NCI-H1092 treated with DMSO at 0.1 percent for 48 hours (cell line): ENCODE measurements at regions not wholly inside any gene's neighbourhood (a gene's known extent, or its start where the extent isn't known, plus 50 kb on each side); places are given as distances from the start of the nearest gene placed in this dataset.
A peak's percentile ranks its signal among the peaks of the same experiment; 100 is the strongest.
"Not testable (repeated sequence)": the region's sequence is repeated elsewhere in the genome, so short reads cannot be mapped to it uniquely, and the experiment has no call there.

Experiments
- DNase-seq: peaks from one replicate; lab custom pipeline; 2025; lab: John Stamatoyannopoulos, UW

DNA sequence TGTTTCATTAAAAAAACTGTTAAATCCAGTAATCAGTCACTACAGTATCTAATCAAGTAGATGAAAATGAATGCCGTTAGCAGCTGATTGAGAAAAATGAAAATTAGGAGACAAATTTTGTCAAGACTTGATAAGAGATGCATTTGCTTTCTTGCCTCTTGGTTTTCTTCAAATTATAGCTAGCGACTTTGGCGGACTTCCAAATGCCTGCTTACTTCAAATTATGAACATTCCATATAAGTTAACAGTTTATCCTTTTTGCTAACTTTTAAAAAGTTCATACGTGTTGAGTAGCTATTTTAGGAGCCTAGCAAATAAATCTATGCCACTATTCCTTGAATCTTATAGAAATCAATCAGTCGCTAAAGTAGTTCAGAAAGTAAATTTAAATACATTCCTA lies 58.8 kb downstream of the PPP4R3C start:
- DNase-seq, result no peak

DNA sequence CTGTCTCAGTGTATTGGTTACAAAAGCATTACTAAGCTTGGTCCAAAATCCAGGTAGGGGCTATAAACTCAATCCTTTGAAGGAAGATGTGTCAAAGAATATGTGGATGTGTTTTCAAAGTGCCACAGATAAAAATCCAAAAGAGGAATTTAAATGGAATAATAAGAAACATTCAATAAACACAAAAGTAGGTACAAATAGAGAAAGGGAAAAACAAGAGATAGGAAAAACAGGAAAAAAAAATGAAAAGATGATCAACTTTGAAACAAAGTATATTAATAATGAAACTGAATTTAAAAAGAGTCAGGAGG lies 64.0 kb downstream of the PPP4R3C start:
- no peak for DNase-seq

DNA sequence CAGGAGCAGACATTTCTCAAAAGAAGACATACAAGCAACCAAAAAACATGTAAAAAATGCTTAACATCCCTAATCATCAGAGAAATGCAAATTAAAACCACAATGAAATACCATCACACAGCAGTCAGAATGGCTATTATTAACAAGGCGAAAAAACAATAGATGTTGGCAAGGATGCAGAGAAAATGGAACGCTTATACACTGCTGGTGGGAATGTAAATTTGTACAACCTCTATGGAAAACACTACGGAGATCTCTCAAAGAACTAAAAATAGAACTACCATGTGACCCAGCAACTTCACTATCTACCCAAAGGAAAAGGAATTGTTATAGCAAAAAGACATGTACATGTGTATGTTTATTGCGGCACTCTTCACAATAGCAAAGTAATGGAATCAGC lies 71.5 kb downstream of the PPP4R3C start:
- DNase-seq, result no peak

DNA sequence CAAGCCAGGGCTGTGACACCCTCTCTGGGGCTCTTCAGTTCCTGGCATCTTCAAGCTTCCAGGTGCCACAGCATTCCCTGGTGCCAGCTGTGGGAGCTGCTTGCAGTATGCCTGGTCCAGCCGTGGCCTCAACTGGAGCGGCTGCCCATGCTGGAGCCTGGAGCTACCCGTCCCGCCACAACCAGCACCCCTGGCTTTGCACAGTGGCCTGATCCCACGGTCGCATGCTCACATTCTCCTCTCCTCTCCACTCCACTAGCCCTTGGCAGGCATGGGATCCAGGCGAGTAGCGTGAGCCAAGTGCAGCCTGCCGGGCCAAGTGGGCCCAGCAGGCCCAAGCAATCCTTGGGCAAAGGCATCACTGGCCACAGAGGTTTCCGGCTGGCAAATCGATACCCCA lies 81.7 kb downstream of the PPP4R3C start:
- DNase-seq, result no peak

DNA sequence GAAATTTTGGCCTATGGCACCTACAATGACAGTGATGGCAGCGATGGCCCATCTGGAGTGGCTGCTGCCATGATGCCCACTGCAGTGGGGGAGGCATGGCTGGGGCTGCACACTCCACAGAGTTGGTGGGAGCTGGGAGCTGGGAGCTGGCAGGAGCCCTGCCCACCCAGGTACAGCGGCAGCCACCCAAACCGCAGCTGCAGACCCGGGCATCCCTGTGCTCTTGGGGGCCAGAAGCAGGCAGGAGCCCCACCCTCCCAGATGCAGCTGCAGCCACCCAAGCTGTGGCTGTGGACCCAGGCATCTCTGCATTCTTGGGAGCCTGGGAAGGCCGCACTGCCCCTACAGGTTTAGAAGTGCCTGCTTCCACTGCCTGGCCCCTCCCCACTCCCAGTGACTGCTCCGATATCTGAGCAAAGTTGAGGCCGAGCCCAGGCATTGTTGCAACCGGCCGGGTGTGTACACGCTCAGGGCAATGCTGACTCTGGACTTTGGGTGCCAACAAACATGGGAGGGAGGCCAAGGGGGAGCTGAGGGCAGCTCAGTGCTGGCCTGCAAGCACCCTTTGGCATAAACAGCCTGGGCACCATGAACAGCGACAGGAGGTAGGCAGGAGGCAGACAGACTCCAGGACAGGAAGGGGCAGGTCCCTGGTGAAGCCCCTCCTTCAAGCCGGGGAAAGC lies 82.8 kb downstream of the PPP4R3C start:
- no peak for DNase-seq

DNA sequence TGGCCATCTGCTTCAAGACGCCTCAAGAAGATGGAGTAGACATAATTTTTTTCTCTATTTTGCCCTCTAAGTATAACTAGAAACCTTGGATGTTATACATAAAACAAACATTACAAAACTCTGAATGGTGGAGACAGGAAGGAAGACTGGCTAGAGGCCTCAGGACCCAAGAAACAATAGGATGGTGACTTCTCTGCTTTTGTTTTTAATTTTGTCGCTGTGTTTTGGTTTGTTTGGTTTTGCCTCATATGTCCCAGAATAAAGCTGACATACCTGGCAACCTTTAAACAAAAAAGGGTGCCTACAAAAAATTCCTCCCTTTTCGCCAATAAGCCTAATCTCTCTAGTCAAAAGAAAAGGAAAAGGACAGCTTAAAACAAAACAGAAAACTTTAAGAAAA lies 109.1 kb downstream of the PPP4R3C start:
- DNase-seq, result no peak

DNA sequence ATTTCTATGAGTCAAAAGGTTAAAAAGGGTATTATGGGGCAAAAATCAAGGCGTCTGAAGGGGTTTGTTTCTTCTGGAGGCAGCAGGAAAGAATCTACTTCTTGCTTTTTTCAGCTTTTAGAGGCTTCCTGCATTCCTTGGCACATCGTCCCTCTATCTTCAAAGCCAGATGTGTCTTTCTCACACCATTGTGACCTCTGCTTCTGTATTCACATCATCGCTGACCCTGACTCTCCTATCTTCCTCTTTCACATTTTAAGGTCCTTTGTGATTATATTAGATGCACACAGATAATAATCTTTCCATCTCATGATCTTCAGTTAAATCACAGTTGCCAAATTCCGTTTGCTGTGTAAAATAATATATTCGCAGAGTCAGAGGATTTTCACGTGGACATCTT lies 112.7 kb downstream of the PPP4R3C start:
- no peak for DNase-seq

DNA sequence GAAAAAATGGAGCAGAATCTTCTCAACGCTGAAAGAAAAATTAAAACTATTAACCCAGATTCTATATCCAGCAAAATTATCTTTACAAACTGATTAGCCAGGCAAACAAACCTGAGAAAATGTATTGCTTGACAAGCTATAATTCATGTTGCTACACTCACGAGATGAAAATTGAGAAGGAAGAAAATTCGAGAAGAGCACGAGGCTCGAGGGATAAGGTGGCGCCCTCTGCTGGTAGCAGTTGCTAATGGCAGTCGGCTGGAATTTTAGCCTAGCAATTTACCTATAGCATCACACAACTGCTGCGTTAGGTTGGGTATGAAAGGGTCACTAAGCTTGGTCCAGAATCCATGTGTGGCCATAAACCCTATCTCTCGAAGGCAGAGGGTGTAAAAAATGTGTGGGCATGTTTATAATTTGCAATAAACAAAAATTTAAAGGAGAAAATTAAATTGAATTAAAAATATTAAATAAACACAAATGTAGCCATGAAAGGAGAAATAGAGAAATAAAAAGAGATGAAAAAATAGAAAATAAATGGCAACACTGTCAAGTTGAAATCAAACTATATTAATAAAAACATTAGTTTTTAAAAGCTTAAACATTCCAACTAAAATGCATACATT lies 126.6 kb downstream of the PPP4R3C start:
- DNase-seq, result peak; percentile 23

DNA sequence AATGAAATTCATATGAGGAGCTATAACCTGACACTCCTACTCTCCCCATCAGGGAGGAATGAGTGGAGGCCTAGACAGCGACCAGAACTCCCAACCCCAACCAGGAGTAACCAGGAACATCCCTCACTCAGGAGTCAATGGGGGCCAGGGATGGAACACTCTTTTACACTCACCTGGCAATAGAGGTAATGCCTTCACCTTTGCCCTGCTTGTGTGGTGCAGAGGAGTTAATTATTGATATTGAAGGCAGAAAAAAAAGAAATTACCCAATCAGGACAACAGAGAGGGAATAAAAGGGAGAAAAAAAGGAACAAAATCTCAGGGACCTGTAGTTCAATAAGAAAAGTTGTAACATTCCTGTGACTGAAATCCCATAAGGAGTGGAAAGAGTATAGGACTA lies 141.5 kb downstream of the PPP4R3C start:
- no peak for DNase-seq

DNA sequence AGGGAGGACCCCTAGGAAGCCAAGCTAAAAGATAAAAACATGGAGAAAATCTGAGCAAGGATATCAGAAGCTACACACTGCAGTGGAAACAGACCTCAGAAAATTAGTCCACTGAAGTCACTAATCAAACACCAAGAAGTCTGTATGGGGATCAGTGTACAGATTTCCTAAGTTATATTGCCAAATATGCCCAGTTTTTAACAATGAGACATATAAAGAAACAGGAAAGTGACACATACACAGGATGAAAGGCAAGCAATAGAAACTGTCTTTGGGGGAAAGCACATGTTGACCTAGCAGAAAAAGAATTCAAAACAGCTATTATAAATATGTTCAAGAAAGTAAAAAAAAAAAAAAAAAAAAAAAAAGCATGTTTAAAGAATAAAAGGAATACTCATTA lies 153.7 kb downstream of the PPP4R3C start:
- no peak for DNase-seq

DNA sequence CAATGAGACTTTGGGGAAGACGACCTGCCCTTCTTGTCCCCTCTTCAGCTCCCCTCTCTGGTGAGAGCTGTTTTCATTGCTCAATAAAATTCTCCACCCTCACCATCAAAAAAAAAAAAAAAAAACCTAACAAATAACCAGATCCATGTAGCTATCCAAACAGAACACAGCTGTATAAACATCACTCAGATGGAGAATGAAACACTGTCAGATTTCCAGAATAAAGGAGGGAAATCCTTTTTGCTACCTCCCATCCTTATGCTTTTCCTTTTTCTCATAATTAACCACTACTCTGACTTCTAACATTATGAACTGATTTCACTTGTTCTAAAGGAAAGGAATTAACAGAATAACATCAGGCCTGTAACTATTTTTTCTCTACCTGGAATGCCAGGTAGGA lies 155.6 kb downstream of the PPP4R3C start:
- DNase-seq, result no peak

DNA sequence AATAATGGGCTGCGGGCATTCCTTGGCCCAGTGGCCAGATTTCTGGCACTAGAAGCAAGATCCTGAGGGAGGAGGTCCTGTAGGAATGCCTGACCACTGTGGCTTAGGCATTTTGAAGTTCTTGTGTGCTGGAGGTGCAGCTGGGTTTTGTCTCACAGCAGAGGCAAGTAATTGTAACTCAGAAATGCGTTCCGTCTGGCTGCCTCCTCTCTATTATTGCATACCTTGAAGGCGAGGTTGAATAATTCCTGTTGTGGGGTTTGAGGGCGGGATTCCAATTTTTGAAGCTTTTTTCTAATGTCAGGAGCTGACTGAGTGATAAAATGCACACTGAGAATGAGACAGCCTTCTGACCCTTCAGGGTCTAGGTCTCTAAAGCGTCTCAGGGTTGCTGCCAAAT lies 170.6 kb downstream of the PPP4R3C start:
- DNase-seq, result not testable (repeated sequence)

DNA sequence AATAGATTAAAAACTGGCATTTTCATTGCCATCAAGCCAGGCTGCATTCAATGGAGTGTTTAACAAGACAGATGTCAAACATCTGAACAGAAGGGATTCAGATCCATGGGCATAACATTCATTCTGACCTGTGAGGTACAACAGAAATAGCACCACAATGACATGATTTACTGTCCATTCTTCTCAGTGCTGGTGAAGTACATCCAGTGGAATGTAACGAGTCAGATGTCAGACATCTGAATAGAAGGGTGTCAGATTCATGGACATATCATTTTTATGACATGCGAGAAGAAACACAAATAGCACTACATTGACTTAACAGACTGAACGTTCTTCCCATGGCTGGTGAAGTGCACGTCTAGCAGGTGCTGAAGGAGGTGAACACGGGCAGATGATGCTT lies 186.4 kb downstream of the PPP4R3C start:
- DNase-seq, result no peak

DNA sequence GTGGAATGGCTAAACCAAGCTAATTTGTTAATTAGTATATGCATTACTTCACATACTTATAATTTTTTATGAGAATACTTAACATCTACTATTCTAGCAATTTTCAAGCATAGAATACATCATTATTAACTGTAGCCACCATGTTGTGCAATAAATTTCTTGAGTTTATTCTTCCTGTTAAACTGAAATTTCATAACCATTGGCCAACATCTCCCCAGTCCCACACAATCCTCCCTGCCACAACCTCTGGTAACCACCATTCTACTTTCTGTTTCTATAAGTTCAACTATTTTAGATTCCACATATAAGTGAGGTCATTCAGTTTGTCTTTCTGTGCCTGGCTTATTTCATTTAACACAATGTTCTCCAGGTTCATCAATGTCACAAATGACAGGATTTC lies 208.5 kb downstream of the PPP4R3C start:
- no peak for DNase-seq

DNA sequence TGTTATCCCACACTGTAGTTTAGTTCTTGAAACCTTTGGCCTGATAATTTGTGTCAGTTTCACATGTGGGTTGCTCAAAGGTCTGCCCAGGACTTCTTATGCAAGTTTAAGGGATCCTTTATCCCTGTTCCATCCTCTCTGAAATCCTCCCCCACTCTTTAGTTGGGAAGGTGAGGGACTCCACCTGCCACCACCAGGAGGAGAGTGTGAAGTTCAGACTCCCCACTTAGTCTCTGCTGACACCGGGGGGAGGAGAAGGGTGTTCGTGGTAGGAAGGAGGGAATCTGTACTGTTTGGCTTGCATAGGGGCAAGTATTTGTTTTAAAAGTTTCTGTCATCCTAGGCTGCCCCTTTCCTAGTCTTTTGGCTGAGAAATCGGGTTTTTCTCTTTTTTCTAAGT lies 211.8 kb downstream of the PPP4R3C start:
- DNase-seq, result no peak

DNA sequence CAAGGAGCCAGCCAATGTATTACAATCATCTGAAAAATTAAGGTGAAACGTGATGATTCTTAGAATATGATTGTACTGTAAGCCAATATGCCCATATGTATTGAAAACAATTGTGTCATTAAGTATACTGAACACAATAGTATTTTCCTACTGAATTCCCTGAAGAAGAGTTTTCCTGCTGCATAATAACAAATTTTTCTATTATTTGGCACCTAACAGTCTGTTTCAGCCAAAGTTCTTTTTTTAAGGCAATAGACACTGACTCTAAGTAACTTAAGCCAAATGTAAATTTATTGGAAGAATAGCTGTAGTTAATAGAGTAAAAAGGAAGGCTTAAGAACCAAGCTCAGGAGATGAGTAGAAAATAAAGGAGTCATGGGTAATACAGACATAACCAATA lies 220.6 kb downstream of the PPP4R3C start:
- DNase-seq, result no peak

DNA sequence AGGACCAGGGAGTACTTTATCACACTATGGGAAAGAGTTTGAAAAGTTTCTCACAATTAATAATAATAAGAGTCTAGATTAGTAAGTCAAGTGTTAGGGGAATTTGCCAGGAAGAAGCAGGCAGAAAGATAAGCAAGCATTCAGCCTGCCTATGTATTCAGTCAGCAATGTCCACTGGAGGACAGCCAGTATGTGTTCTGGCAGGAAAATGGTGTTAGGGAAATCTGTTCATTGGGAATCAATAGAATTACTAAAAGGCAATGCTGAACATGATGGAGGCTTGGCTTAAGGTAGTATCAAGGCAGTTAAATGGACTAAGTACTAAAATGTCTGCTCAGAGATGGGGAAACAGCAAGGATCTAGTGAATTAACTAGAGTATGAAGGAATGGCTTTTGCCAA lies 221.2 kb downstream of the PPP4R3C start:
- no peak for DNase-seq

DNA sequence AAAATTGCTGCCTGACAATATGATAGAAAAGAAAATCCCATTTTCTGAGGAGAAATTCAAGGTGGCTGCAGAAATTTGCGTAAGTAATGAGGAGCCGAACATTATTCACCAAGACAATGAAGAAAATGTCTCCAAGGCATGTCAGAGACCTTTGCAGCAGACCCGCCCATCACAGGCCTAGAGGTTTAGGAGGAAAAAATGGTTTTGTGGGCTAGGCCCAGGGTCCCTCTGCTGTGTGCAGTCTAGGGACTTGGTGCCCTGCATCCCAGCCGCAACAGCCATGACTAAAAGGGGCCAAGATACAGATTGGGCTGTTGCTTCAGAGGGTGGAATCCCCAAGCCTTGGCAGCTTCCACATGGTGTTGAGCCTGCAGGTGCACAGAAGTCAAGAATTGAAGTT lies 223.1 kb downstream of the PPP4R3C start:
- DNase-seq, result not testable (repeated sequence)

DNA sequence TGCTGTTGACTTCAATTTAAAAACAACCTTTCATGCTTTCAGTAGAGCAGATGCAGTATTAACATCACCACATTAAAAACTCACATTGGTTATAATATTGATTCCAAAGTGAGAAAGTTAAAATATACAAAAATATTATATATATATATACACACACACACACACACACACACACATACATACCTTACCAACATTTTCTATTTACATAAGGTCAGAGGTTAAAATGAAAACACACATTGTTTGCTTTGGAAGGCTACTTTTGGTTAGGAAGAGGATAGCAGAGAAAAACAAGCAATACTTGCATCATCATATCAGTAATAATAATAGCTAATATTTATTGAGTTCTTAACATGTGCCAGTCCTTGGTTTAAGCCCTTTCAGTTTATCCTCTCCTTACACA lies 226.5 kb downstream of the PPP4R3C start:
- no peak for DNase-seq

DNA sequence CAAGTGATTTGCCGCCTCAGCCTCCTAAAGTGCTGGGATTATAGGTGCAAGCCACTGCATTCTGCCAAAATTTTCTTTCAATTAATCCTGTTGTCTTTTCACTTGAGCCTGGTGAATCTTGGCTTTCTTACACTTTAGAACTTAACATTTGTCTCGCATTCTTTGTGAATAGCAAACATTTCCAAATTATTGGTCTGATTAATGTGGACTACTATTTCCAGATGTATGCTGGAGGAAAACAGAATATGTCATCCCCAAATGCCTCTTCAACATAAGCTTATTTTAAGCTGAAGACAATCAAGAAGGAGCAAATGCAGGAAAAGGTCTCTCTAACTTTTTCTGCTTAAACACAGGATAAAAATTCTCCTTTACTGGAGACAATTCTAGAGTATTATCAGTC lies 233.4 kb downstream of the PPP4R3C start:
- no peak for DNase-seq

DNA sequence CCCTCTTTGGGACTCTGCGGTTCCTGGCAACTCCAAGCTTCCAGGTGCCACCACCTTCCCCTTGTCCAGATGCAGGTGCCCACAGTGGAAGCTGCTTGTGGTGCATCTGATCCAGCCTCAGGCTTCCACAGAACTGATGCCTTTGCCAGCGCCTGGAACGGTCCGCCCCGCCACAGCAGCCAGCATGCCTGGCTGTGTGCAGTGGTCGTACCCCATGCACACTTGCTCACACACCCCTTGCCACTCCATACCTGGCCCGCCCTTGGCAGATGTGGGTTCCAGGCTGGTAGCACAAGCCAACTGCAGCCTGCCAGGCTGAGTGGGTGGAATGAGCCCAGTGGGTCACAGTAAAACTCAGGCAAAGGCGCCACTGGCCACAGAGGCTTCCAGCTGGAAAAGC lies 240.5 kb downstream of the PPP4R3C start:
- no peak for DNase-seq

DNA sequence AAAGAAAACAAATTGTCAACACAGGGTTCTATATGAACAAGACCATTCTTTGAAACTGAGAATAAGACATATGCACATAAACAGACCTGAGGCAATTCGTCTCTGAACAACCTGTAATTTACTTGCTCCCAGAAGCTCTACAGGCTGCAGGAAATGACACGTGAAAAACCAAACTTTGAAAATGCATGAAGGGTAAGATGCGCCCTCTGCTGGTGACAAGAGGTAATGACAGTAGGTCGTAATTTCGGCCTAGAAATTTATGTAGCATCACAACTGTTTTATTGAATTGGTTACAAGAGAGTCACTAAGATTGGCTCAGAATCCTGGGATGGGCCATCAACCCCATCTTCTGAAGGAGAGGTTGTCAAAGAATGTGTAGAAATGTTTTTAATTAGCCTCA lies 276.5 kb downstream of the PPP4R3C start:
- peak; percentile 19 for DNase-seq

DNA sequence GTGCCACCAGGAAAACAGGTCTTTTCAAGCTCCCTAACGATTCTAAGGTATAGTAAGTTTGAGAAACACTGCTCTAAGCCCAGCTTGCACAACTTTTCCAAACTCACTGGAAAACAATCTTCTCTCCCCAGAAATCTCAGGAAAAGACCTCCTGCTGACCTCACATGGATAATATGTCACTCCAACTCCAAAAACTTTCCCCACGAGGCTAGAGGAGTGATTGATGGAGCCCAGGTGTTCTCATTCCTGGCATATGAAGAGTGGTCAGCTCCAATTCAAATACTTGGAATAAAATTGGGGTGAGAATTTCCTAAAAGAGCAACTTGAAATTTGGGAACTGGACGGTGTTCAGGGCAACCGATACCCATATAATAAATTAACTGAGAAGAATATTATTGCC lies 299.9 kb downstream of the PPP4R3C start:
- DNase-seq, result no peak

DNA sequence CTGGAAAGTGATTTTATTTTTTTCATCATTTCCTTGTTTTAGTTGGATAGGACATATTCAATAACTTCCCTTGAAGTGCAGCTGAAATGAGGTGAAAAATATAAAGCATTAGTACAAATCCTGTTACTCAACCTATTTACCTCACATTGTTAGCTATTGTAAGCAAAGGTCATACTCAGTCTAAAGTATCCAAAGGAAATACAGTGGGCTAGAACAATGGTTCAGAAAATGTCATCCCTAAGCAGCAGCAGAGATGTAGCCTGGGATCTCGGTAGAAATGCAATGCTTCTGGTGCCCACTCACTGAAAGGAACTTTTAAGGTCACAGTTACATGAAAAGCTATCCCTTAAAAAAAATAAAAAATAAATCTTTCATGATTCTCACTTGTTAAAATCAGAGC lies 300.6 kb downstream of the PPP4R3C start:
- DNase-seq, result no peak
